ENCODE measurements at regions not wholly inside any gene's neighbourhood (a gene's known extent, or its start where the extent isn't known, plus 50 kb on each side); places are given as distances from the start of the nearest gene placed in this dataset.

- TF ChIP-seq CREB1 (IDR thresholded peaks at IDR 0.05; ENCODE audit: low read depth): no peak
- no peak for TF ChIP-seq MAX (IDR thresholded peaks at IDR 0.05)
- TF ChIP-seq EP300 (IDR thresholded peaks at IDR 0.05; ENCODE audit: borderline replicate concordance): no peak
- no peak for TF ChIP-seq TEAD4 (IDR thresholded peaks at IDR 0.05)
- no peak for TF ChIP-seq RAD21 (IDR thresholded peaks at IDR 0.05; ENCODE audit: low read depth)
- TF ChIP-seq EGR1 (IDR thresholded peaks at IDR 0.05): no peak
These were observed 56.4 kb upstream of the ANKRD1 start for GRCh38 chr10:90977162-90977854.
